Transverse colon (tissue), 4 donors: ENCODE measurements at regions not wholly inside any gene's neighbourhood (a gene's known extent, or its start where the extent isn't known, plus 50 kb on each side); places are given as distances from the start of the nearest gene placed in this dataset.
"Not testable (repeated sequence)": the region's sequence is repeated elsewhere in the genome, so short reads cannot be mapped to it uniquely, and the experiment has no call there.

Experiments used
- CTCF ChIP-seq, 5 experiments: fragments of 200-600 bp in 3 of 5; fragments of 450-650 bp in 2 of 5; sonication (generic) in 3 of 5; IDR thresholded peaks; 1 replicate in 2 of 5; 2 replicates in 3 of 5; pipeline ENCODE4 v1.5.1; 2016 to 2017; ENCODE audit warnings: antibody characterized with exemption in 5 of 5, inconsistent platforms in 3 of 5, mild to moderate bottlenecking in 2 of 5, moderate library complexity in 1 of 5
- EP300 ChIP-seq: sonication (generic); formaldehyde crosslinking; IDR thresholded peaks from one replicate; pipeline ENCODE4 v1.6.1; 2017; ENCODE audit warnings: antibody characterized with exemption, low read depth
- POLR2A ChIP-seq: fragments of 450-650 bp; IDR thresholded peaks from one replicate; pipeline ENCODE4 v1.6.1; 2016; ENCODE audit warnings: antibody characterized with exemption, mild to moderate bottlenecking, moderate library complexity
- POLR2AphosphoS5 ChIP-seq, 3 donors: sonication (generic); formaldehyde crosslinking; IDR thresholded peaks; one replicate each; pipeline ENCODE4 v1.6.1; 2016; ENCODE audit warnings: antibody characterized with exemption in 3 of 3

- TF ChIP-seq CTCF (IDR thresholded peaks at IDR 0.05); POLR2AphosphoS5 (IDR thresholded peaks at IDR 0.05); POLR2A; EP300: not testable (repeated sequence)
These were observed 1252.2 kb downstream of the STIM2 start for GRCh38 chr4:28112691-28113335.
